Effector memory CD4-positive, alpha-beta T cell (primary cell): ENCODE measurements at regions not wholly inside any gene's neighbourhood (a gene's known extent, or its start where the extent isn't known, plus 50 kb on each side); places are given as distances from the start of the nearest gene placed in this dataset.

ENCODE experiments used
- DNase-seq, 3 donors: peaks; one replicate each; pipeline ENCODE4 v3.0.0-alpha.2; 2020
- H3K27ac ChIP-seq: 2 replicates; pipeline ENCODE4 v1.7.0; 2013; ENCODE audit warnings: mild to moderate bottlenecking, low read length, moderate library complexity; ENCODE audit not compliant: insufficient read depth, poor library complexity, severe bottlenecking
- H3K27me3 ChIP-seq: replicated peaks from 2 replicates; pipeline ENCODE4 v1.7.0; 2013; ENCODE audit warnings: mild to moderate bottlenecking, low read length; ENCODE audit not compliant: insufficient read depth, control insufficient read depth, poor library complexity, severe bottlenecking
- H3K36me3 ChIP-seq: 2 replicates; pipeline ENCODE4 v1.7.0; 2013; ENCODE audit warnings: mild to moderate bottlenecking, low read length, moderate library complexity; ENCODE audit not compliant: control insufficient read depth, insufficient read depth
- H3K4me1 ChIP-seq: 2 replicates; pipeline ENCODE4 v1.7.0; 2013; ENCODE audit warnings: low read length, mild to moderate bottlenecking; ENCODE audit not compliant: control insufficient read depth, insufficient read depth, poor library complexity, severe bottlenecking
- H3K4me3 ChIP-seq: 2 replicates; pipeline ENCODE4 v1.7.0; 2013; ENCODE audit warnings: low read length, low read depth, mild to moderate bottlenecking; ENCODE audit not compliant: insufficient read depth, poor library complexity, severe bottlenecking
- H3K9me3 ChIP-seq: 2 replicates; pipeline ENCODE4 v1.7.0; 2013; ENCODE audit warnings: mild to moderate bottlenecking, low read length, moderate library complexity; ENCODE audit not compliant: control insufficient read depth

DNA sequence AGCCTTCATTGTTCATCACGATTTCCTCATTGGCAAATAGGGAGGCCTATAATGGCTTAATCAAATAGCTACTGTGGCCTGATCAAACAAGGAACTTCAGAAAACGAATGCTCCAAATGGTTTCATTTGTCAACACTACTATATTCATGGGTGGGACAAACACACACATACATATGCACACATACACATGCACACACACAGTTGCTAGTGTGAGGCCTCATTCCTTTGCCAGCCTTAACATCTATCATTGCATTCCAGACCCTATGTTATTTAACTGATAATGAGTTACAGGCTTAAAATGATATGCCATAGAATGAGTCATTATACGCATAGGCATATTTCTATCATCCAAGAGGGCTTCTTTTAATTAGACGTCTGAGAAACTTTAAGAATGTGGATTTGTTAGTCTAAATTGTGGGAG is 140.2 kb downstream of the KLF5 start:
- H3K27me3 ChIP-seq = no peaks in the 10 kb centered on the region

DNA sequence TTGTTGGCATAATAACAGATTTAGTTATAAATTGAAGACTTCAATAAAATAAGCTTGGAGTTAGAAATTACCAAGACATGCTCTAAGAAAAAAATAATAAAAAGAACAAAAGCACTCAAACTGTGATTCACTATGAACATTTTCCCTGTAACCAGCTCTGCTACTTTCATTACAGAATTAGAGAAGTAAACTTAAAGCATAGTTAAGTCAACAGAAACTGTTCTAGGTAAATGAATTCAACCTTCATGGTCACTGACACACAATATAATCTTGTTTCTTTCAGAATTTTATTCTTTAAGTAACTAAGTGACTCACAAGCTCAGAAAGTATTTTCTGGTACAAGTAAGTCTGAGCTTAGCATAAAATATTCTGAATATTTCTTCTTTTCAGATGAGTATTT is 136.3 kb downstream of the KLF5 start:
- H3K9me3 ChIP-seq = no peaks in the 10 kb centered on the region
- H3K27me3 ChIP-seq = no peaks in the 10 kb centered on the region
- no peaks in the 10 kb centered on the region for H3K36me3 ChIP-seq
- no peak overlapping the region for H3K27ac ChIP-seq
- H3K4me3 ChIP-seq = no peak overlapping the region
- DNase-seq = no peak
- H3K4me1 ChIP-seq = no peaks in the 10 kb centered on the region

More for the DNA sequence above, 140.2 kb downstream of the KLF5 start:
- H3K27ac ChIP-seq = no peak overlapping the region
- H3K9me3 ChIP-seq = no peaks in the 10 kb centered on the region
- H3K4me3 ChIP-seq = no peak overlapping the region
- DNase-seq = no peak
- H3K4me1 ChIP-seq = no peaks in the 10 kb centered on the region
- H3K36me3 ChIP-seq = no peaks in the 10 kb centered on the region

DNA sequence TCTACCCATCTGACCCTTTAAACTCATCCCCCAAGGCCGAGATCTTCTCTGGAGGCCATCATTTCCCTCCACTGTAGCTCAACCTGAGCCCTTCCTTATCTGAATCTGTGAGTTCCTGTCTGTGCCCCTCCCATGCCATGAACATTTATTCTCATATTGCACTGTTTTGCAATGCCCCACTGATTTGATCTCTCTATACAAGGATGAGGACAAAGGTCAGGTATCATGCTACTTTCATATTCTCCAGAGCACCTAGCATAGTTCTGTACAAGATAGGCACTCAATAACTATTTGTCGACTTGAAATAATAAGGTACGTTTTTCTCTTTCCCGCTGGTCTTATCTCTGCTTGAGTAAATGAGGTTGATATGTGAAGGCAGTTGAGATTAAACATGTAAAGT is 135.5 kb downstream of the KLF5 start:
- no peak overlapping the region for H3K27ac ChIP-seq
- H3K4me3 ChIP-seq = no peak overlapping the region
- H3K4me1 ChIP-seq = no peaks in the 10 kb centered on the region
- H3K27me3 ChIP-seq = no peaks in the 10 kb centered on the region
- no peaks in the 10 kb centered on the region for H3K36me3 ChIP-seq
- no peaks in the 10 kb centered on the region for H3K9me3 ChIP-seq
- DNase-seq = no peak

DNA sequence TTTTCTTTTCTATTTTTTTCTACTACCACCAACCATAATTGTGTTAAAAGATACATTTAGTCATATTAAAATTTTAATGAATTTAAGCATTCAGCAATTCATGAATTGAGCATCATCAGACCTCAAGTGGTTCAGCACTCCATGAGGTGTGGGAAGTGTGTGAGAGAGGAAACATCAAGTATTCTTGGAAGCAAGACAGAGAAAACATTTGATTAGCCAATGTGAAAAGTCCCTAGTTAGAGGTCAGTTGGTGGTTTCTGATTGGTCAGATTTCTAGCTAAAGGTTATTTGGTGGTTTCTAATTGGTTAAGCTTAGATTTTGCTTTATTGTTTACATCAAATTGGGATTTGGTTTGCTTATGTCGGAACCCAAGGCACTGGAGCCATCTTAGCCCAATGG is 134.7 kb downstream of the KLF5 start:
- DNase-seq = no peak
- Histone ChIP-seq H3K27me3 (no peaks in the 10 kb centered on the region), H3K27ac (no peak overlapping the region), H3K36me3 (no peaks in the 10 kb centered on the region), H3K9me3 (no peaks in the 10 kb centered on the region), H3K4me1 (no peaks in the 10 kb centered on the region), H3K4me3 (no peak overlapping the region)

DNA sequence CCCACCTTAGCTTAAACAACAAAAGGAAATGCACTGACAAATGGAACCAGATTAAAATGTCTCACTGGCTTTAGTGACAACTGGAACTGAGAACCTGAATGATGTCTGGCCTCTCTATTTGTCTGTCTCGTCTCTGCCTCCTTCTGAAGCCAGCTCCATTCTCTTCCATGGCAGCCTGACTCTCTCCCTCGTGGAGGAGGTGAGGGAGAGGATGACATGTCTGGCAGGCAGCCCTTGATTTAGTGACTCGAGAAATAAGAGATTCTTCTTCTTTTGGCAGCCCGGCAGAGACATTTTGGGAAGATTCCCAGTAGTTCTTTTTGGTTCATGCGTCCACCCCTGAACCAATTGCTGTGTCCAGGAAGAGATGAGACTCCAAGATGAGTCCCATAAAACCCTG is 131.7 kb downstream of the KLF5 start:
- no peaks in the 10 kb centered on the region for H3K36me3 ChIP-seq
- no peaks in the 10 kb centered on the region for H3K27me3 ChIP-seq
- H3K27ac ChIP-seq = no peak overlapping the region
- no peaks in the 10 kb centered on the region for H3K9me3 ChIP-seq
- H3K4me3 ChIP-seq = no peak overlapping the region
- H3K4me1 ChIP-seq = no peaks in the 10 kb centered on the region
- no peak for DNase-seq

DNA sequence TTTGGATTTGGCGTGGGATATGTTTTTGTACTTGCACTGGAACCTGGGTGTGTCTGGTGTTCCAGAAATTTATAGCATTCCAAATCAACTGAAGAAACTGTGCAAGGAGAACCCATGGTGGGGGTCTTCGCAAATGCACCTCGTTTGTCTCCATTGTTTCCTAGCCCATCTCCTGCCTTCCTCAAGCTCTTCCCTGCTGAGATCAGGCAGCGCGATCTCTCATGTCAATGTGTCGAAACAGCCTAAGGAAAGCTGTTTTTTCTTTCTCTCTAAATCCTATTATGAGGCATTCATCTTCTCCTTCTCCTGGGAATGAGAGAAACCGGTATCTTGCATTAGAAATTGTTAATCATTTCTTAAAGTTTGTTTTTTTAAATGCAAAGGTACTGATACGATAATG is 131.0 kb downstream of the KLF5 start:
- Histone ChIP-seq H3K4me3 (no peak overlapping the region), H3K4me1 (no peaks in the 10 kb centered on the region), H3K27me3 (no peaks in the 10 kb centered on the region), H3K9me3 (no peaks in the 10 kb centered on the region), H3K36me3 (no peaks in the 10 kb centered on the region), H3K27ac (no peak overlapping the region)
- no peak for DNase-seq

DNA sequence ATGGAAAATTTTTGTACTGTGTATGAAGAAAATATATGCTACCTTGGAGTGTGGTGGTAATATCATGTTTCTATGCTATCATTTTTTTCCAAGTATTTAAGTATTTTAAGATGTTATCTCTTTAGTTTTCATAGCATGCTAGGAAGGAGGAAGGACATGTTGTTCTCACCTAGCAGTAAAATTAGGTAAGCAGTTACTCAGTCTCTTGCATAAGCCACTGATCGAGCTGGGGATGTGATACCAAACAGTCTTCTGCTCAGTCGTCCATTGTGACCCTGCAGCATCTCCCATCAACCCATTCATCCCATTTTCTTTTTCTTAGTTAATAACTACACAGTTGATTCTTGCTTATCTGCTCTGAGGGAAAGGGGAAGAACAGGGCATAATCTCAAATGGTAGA is 130.6 kb downstream of the KLF5 start:
- H3K36me3 ChIP-seq = no peaks in the 10 kb centered on the region
- no peak overlapping the region for H3K4me3 ChIP-seq
- H3K27ac ChIP-seq = no peak overlapping the region
- H3K9me3 ChIP-seq = no peaks in the 10 kb centered on the region
- H3K27me3 ChIP-seq = no peaks in the 10 kb centered on the region
- no peaks in the 10 kb centered on the region for H3K4me1 ChIP-seq
- DNase-seq = no peak

DNA sequence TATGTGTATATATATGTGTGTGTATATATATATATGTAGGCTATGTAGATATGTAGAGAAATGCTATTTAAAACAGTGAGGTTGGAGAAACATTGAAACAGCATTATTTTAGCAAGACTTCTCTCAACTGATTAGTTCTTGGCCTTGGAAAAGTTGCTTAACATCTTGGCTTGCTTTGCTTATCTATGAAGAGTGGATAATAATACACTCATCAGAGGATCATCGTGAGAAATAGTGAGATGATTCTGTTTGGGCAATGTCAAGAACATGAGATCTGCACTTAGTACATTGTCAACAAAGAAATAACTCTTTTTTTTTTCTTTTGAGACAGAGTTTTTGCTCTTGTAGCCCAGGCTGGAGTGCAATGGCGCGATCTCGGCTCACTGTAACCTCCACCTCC is 128.3 kb downstream of the KLF5 start:
- H3K4me1 ChIP-seq = no peaks in the 10 kb centered on the region
- H3K27me3 ChIP-seq = no peaks in the 10 kb centered on the region
- DNase-seq = no peak
- no peaks in the 10 kb centered on the region for H3K36me3 ChIP-seq
- H3K9me3 ChIP-seq = no peaks in the 10 kb centered on the region
- no peak overlapping the region for H3K4me3 ChIP-seq
- H3K27ac ChIP-seq = no peak overlapping the region

DNA sequence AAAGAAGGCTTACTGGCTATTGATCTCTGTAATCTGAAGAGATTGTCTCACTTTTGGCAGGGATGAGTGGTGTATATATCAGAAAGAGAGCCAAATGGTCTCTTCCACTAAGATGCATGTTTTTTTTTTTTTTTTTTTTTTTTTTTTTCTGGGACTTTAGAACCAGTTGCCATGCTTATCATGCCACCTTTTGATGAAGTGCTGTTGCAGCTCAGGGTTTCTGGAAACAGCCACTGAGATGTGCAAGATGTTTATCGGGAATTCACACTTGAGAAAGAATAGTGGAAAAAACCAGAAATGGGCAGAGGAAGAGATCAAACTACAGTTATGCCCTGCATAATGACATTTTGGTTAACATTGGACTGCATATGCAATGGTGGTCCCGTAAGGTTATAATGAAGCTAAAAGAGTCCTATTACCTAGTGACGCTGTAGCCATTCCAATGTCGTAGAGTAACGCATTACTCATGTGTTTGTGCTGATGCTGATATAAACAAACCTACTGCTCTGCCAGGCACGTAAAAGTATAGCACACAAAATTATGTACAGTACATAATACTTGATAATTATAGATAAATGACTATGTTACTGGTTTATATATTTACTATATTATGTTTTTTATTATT is 121.0 kb downstream of the KLF5 start:
- Histone ChIP-seq H3K4me3 (no peak overlapping the region), H3K9me3 (no peaks in the 10 kb centered on the region), H3K36me3 (no peaks in the 10 kb centered on the region), H3K27me3 (no peaks in the 10 kb centered on the region), H3K27ac (no peak overlapping the region), H3K4me1 (no peaks in the 10 kb centered on the region)
- no peak for DNase-seq

DNA sequence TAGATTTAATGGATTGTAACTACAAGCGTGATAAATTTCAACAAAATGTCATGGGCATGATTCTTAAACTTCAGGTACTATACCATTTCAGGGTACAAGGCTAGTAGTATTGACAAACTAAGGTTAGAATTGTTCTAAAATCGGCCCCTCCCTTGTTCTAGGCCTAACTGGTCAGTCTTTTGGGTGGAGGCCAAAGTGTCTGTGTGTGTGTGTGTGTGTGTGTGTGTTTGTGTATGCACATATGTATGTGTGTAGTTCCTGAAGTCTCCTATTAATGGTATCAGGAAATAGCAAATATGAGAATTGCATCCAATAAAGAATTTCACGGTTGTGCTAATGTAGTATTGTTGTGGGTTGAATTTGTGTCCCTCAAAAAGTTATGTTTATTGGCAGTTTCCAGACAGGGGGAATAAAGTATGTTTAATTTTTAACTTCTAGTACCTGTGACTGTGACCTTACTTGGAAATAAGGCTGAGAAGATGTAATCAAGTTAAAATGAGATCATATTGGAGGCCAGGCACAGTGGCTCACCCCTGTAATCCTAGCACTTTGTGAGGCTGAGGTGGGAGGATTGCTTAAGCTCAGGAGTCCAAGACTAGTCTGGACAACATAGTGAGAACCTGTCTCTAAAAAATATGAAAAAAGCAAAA is 119.2 kb downstream of the KLF5 start:
- no peak overlapping the region for H3K27ac ChIP-seq
- no peaks in the 10 kb centered on the region for H3K4me1 ChIP-seq
- no peak overlapping the region for H3K4me3 ChIP-seq
- no peak for DNase-seq
- no peaks in the 10 kb centered on the region for H3K9me3 ChIP-seq
- no peaks in the 10 kb centered on the region for H3K36me3 ChIP-seq
- no peaks in the 10 kb centered on the region for H3K27me3 ChIP-seq
